NT2/D1 (cell line): ENCODE measurements at regions not wholly inside any gene's neighbourhood (a gene's known extent, or its start where the extent isn't known, plus 50 kb on each side); places are given as distances from the start of the nearest gene placed in this dataset.

Experiments used
- DNase-seq: peaks from one replicate; pipeline ENCODE4 v3.0.0-alpha.2; 2011; ENCODE audit warnings: low read depth, low spot score
- H3K27me3 ChIP-seq: 2 replicates; pipeline ENCODE4 v1.6.0; 2011; ENCODE audit warnings: mild to moderate bottlenecking; ENCODE audit not compliant: insufficient read length, insufficient read depth
- H3K36me3 ChIP-seq: 2 replicates; pipeline ENCODE4 v1.6.1; 2011; ENCODE audit warnings: mild to moderate bottlenecking, low read length, mixed read lengths; ENCODE audit not compliant: insufficient read depth, insufficient read length
- H3K4me1 ChIP-seq: 2 replicates; pipeline ENCODE4 v1.5.1; 2011; ENCODE audit not compliant: insufficient read depth, insufficient read length
- H3K4me3 ChIP-seq: 2 replicates; pipeline ENCODE4 v1.5.1; 2011; ENCODE audit warnings: low read depth; ENCODE audit not compliant: insufficient read length
- H3K9ac ChIP-seq: 2 replicates; pipeline ENCODE4 v1.6.0; 2011; ENCODE audit warnings: low read depth; ENCODE audit not compliant: insufficient read length
- H3K9me3 ChIP-seq: 2 replicates; pipeline ENCODE4 v1.5.1; 2011; ENCODE audit warnings: mild to moderate bottlenecking, low read length; ENCODE audit not compliant: insufficient read depth
- SUZ12 ChIP-seq: IDR thresholded peaks from 2 replicates; pipeline ENCODE4 v1.6.1; 2011; ENCODE audit not compliant: insufficient read length, insufficient read depth; ENCODE audit errors: extremely low read depth
- YY1 ChIP-seq: IDR thresholded peaks from 2 replicates; pipeline ENCODE4 v1.6.1; 2011; ENCODE audit not compliant: insufficient read length, insufficient read depth
- ZNF274 ChIP-seq: IDR thresholded peaks from 2 replicates; pipeline ENCODE4 v1.6.1; 2011; ENCODE audit warnings: mild to moderate bottlenecking, low read depth, low read length

DNA sequence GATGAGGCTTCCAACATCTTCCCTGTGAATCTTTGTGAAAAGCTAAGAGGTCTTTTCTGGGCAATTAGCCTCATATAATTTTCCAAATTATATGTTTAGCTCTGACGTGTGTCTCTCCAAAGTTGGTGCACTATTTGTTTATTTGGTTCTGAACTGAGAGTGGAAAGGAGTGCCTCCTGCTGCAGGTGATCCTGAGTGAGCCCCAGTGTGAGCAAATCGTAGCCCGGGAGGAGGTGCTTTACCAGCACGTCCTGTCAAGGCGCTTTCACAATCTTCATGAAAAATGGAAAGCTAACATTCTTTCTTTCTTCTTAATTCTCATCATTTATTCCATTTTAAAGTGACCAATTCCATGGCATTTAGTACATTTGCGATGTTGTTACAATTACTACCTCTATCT lies 231.9 kb downstream of the BMP2 start:
- H3K9ac ChIP-seq, result no peak overlapping the region
- H3K4me1 ChIP-seq, result no peaks in the 10 kb centered on the region
- no peak for DNase-seq
- H3K4me3 ChIP-seq, result no peak overlapping the region
- TF ChIP-seq YY1 (no peak), SUZ12 (no peak), ZNF274 (no peak)
- no peaks in the 10 kb centered on the region for H3K36me3 ChIP-seq
- H3K9me3 ChIP-seq, result no peaks in the 10 kb centered on the region
- no peaks in the 10 kb centered on the region for H3K27me3 ChIP-seq

DNA sequence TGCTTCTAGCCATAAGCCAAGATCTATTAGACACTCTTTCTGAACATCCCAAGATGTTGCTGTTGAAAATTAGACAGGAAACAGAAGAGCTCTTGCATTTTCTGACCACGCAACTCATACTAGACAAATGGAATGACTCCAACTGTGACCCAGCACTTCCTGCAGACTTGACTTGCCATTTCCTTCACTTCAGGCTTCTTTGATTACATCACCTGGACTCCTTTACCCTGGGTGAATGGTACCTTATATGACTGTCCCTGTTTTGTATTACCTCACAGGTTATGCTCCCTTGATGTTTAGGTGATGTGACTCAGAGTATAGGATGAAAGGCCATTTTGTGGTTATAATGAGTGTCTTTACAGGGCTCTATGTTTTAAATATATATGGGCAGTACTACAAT lies 236.1 kb downstream of the BMP2 start:
- no peak for TF ChIP-seq YY1
- no peak for TF ChIP-seq SUZ12
- TF ChIP-seq ZNF274, result no peak
- H3K27me3 ChIP-seq, result no peaks in the 10 kb centered on the region
- no peaks in the 10 kb centered on the region for H3K4me1 ChIP-seq
- peaks cover 8% of the 10 kb centered on the region; the same call in 1 of the 2 replicates for H3K9me3 ChIP-seq
- no peaks in the 10 kb centered on the region for H3K36me3 ChIP-seq
- no peak overlapping the region for H3K4me3 ChIP-seq
- no peak overlapping the region for H3K9ac ChIP-seq
- no peak for DNase-seq

DNA sequence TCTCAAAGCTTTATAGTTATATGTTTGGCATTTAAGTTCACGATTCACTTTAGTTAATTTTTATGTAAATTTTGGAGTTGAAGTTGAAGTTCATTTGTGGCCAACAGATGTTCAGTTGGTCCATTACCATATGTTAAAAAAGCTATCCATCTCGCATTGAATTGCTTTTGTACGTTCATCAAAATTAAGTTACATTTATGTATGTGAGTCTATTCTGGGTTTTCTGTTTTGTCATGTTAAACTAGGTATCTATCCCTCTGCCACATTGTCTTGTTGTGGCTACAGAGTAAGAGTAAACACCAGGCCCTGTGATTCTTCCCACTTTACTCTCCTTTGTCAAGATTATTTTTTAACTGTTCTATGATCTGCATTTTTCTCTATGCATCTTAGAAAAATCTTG lies 237.3 kb downstream of the BMP2 start:
- Histone ChIP-seq H3K36me3 (no peaks in the 10 kb centered on the region), H3K4me1 (no peaks in the 10 kb centered on the region), H3K9ac (no peak overlapping the region), H3K27me3 (no peaks in the 10 kb centered on the region), H3K9me3 (peaks cover 8% of the 10 kb centered on the region; the same call in 1 of the 2 replicates), H3K4me3 (no peak overlapping the region)
- no peak for DNase-seq
- TF ChIP-seq ZNF274 (no peak), YY1 (no peak), SUZ12 (no peak)

DNA sequence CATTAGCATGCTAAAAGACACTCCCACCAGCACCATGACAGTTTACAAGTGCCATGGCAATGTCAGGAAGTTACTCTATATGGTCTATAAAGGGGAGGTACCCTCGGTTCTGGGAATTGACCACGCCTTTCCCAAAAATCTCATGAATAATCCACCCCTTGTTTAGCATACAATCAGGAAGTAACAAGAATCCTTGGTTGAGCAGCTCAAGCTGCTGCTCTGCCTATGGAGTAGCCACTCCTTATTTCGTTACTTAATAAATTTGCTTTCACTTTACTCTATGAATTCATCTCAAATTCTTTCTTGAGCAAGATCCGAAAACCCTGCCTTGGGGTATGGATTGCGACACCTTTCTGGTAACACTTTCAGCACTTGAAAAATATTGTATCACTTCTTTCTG lies 243.0 kb downstream of the BMP2 start:
- no peak for TF ChIP-seq YY1
- DNase-seq, result no peak
- no peaks in the 10 kb centered on the region for H3K4me1 ChIP-seq
- H3K27me3 ChIP-seq, result no peaks in the 10 kb centered on the region
- H3K9ac ChIP-seq, result no peak overlapping the region
- peaks cover 8% of the 10 kb centered on the region; the same call in 1 of the 2 replicates for H3K9me3 ChIP-seq
- no peak overlapping the region for H3K4me3 ChIP-seq
- H3K36me3 ChIP-seq, result no peaks in the 10 kb centered on the region

DNA sequence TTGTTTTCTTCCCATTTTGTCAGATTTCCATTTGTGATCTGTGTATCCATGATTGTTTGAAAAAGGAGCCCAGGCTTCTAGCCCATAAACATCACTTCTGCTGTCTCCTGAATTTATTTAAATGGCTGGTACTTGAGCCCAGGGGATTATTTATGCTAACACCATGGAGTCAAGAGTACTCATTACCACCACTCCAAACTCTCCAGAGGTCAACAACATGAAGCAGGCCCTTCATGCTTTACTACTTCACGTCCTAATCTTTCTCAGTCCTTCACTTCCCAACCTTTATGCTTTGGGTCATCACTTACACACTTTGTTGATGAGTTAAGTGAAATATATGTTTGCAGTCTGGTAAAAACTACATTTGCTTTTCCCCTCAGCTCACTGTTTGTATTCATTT lies 247.8 kb downstream of the BMP2 start:
- H3K4me3 ChIP-seq, result no peak overlapping the region
- no peak for TF ChIP-seq YY1
- no peaks in the 10 kb centered on the region for H3K4me1 ChIP-seq
- no peaks in the 10 kb centered on the region for H3K36me3 ChIP-seq
- H3K9me3 ChIP-seq, result no peaks in the 10 kb centered on the region
- H3K9ac ChIP-seq, result no peak overlapping the region
- no peaks in the 10 kb centered on the region for H3K27me3 ChIP-seq
- no peak for DNase-seq

DNA sequence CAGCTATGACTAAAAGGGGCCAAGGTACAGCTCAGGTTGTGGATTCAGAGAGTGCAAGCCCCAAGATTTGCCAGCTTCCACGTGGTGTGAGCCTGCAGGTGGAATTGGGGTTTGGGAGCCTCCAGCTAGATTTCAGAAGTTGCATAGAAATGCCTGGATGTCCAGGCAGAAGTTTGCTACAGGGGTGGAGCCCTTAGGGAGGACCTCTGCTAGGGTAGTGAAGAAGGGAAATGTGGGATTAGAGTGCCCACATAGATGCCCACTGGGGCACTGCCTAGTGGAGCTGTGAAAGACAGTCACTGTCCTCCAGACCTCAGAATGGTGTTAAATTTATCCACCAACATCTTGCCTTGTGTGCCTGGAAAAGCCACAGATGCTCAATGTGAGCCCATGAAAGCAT lies 255.1 kb downstream of the BMP2 start:
- Histone ChIP-seq H3K27me3 (no peaks in the 10 kb centered on the region), H3K36me3 (no peaks in the 10 kb centered on the region), H3K4me1 (no peaks in the 10 kb centered on the region), H3K9ac (no peak overlapping the region), H3K9me3 (peaks cover 12% of the 10 kb centered on the region), H3K4me3 (no peak overlapping the region)
- no peak for TF ChIP-seq SUZ12
- TF ChIP-seq ZNF274, result no peak
- DNase-seq, result no peak

DNA sequence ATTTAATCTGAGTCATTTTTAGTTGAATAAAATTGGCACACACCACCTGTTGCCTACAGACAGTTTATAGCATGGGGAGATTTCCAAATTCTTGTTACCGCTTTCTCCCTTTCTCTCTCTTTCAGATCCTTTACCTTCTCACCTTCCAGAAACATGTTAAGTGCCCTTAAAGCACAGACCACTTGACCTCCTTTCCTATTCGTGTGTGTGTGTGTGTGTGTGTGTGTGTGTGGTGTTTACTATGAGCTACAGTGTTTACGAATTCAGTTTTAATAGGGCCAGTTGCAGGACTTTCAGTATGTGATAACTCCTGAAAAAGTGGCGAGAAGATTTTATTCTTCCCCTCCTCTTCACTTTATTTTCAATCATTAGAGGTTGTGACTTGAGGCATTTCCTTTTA lies 258.1 kb downstream of the BMP2 start:
- no peak for DNase-seq

DNA sequence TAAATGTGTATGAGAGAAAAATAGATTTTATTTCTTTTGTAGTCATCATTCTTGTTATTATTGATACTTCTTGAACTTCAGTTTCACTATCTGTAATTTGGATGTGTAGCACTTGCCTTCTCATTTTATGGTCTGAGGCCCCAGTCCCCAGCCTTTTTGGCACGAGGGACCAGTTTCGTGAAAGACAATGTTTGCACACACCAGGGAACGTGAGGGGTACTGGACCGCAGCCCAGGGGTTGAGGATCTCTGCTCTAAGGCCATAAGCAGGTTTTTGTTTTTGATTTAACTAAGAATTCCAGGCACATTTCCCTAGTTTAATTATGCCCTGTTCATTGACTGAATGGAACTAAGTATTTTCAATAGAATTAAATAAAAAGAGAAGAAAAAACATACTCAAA lies 261.5 kb downstream of the BMP2 start:
- DNase-seq, result no peak
- Histone ChIP-seq H3K9me3 (no peaks in the 10 kb centered on the region), H3K4me1 (no peaks in the 10 kb centered on the region), H3K36me3 (no peaks in the 10 kb centered on the region), H3K27me3 (no peaks in the 10 kb centered on the region), H3K9ac (no peak overlapping the region), H3K4me3 (no peak overlapping the region)
- TF ChIP-seq YY1 (no peak), ZNF274 (no peak), SUZ12 (no peak)

More for the DNA sequence above, 258.1 kb downstream of the BMP2 start:
- Histone ChIP-seq H3K9ac (no peak overlapping the region), H3K27me3 (no peaks in the 10 kb centered on the region), H3K4me3 (no peak overlapping the region), H3K4me1 (no peaks in the 10 kb centered on the region), H3K36me3 (no peaks in the 10 kb centered on the region), H3K9me3 (peaks cover 12% of the 10 kb centered on the region)
- TF ChIP-seq ZNF274 (no peak), SUZ12 (no peak), YY1 (no peak)
